ENCODE measurements at regions not wholly inside any gene's neighbourhood (a gene's known extent, or its start where the extent isn't known, plus 50 kb on each side); places are given as distances from the start of the nearest gene placed in this dataset.
A peak's percentile ranks its signal among the peaks of the same experiment; 100 is the strongest.

DNA sequence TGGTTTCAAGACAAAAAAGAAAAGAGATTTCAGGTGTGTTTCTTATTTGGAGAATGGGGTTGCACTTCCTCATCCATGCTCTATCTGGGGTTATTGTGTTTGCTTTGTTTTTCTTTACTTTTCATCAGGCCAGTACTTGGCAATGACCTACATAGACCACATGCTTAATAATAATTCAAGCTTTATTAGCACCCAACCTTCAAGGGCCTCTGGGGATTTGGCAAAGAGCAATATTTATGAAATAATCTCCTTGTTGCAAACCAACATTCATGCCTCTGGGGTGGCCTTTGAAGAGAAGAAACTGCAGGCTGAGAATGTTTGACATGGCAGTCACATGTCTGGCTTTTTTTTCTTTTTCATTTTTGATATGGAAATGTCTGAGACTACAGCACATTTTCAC is 68.2 kb upstream of the SNRK start:
- Mint-ChIP-seq H3K4me3 (ENCODE audit: unreplicated experiment) (no peak overlapping the region), H3K4me1 (ENCODE audit: unreplicated experiment) (peaks cover 10% of the 10 kb centered on the region), H3K27me3 (ENCODE audit: unreplicated experiment) (no peaks in the 10 kb centered on the region), H3K36me3 (ENCODE audit: low read depth, unreplicated experiment) (no peaks in the 10 kb centered on the region), H3K9me3 (ENCODE audit: unreplicated experiment) (no peaks in the 10 kb centered on the region), H3K27ac (ENCODE audit: unreplicated experiment) (no peak overlapping the region)
- no peak for DNase-seq (ENCODE audit: low spot score)
- TF ChIP-seq CTCF (IDR thresholded peaks at IDR 0.05; ENCODE audit: unreplicated experiment), result no peak

GRCh38 chr3:43217633-43218032 is 68.7 kb upstream of the SNRK start:
- Mint-ChIP-seq H3K36me3 (ENCODE audit: low read depth, unreplicated experiment) (no peaks in the 10 kb centered on the region), H3K9me3 (ENCODE audit: unreplicated experiment) (no peaks in the 10 kb centered on the region), H3K27ac (ENCODE audit: unreplicated experiment) (no peak overlapping the region), H3K27me3 (ENCODE audit: unreplicated experiment) (no peaks in the 10 kb centered on the region), H3K4me1 (ENCODE audit: unreplicated experiment) (peaks cover 10% of the 10 kb centered on the region), H3K4me3 (ENCODE audit: unreplicated experiment) (no peak overlapping the region)
- no peak for DNase-seq (ENCODE audit: low spot score)
- no peak for TF ChIP-seq CTCF (IDR thresholded peaks at IDR 0.05; ENCODE audit: unreplicated experiment)

- peaks cover 10% of the 10 kb centered on the region for H3K4me1 Mint-ChIP-seq (ENCODE audit: unreplicated experiment)
- no peak for TF ChIP-seq CTCF (IDR thresholded peaks at IDR 0.05; ENCODE audit: unreplicated experiment)
- no peak overlapping the region for H3K27ac Mint-ChIP-seq (ENCODE audit: unreplicated experiment)
- H3K9me3 Mint-ChIP-seq (ENCODE audit: unreplicated experiment), result no peaks in the 10 kb centered on the region
- H3K27me3 Mint-ChIP-seq (ENCODE audit: unreplicated experiment), result no peaks in the 10 kb centered on the region
- H3K36me3 Mint-ChIP-seq (ENCODE audit: low read depth, unreplicated experiment), result no peaks in the 10 kb centered on the region
- no peak overlapping the region for H3K4me3 Mint-ChIP-seq (ENCODE audit: unreplicated experiment)
- no peak for DNase-seq (ENCODE audit: low spot score)
Observed at GRCh38 chr3:43217206-43217605, 69.1 kb upstream of the SNRK start.

DNA sequence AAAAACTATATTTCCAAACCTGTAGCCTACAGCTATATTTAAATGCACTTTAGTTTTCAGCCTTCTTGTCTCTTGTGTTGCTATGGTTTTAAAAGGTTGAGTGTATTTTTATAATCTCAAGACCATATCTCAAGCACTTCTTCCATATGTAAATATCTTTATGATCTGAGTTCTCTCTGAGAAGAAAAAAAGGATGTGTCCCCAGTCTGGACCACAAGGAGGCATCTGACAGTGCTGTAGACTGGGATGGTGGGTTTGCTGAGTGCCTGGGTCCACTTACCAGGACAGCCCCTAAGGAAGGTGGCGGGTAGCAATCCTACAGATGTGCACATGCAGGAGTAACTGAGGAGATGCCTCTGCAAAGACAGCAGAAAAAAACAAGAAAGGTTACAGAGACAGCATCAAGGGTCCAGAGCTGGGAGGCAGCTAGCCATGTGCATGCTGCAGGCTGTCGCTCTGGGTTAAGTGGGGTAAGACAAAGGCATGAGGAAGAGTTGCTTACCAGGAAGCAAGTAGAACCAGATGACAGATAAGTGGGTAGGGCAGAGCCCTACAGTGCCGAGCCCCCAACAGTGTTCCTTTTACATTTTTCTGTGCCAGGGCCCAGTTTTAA is 70.6 kb upstream of the SNRK start:
- peak; percentile 25 for TF ChIP-seq CTCF (IDR thresholded peaks at IDR 0.05; ENCODE audit: unreplicated experiment)
- H3K9me3 Mint-ChIP-seq (ENCODE audit: unreplicated experiment), result no peaks in the 10 kb centered on the region
- H3K27me3 Mint-ChIP-seq (ENCODE audit: unreplicated experiment), result no peaks in the 10 kb centered on the region
- H3K36me3 Mint-ChIP-seq (ENCODE audit: low read depth, unreplicated experiment), result no peaks in the 10 kb centered on the region
- H3K4me1 Mint-ChIP-seq (ENCODE audit: unreplicated experiment), result peaks cover 10% of the 10 kb centered on the region
- H3K27ac Mint-ChIP-seq (ENCODE audit: unreplicated experiment), result no peak overlapping the region
- DNase-seq (ENCODE audit: low spot score), result no peak
- H3K4me3 Mint-ChIP-seq (ENCODE audit: unreplicated experiment), result no peak overlapping the region

GRCh38 chr3:43215138-43215537 is 71.2 kb upstream of the SNRK start:
- no peaks in the 10 kb centered on the region for H3K9me3 Mint-ChIP-seq (ENCODE audit: unreplicated experiment)
- no peak overlapping the region for H3K4me3 Mint-ChIP-seq (ENCODE audit: unreplicated experiment)
- H3K27ac Mint-ChIP-seq (ENCODE audit: unreplicated experiment), result no peak overlapping the region
- TF ChIP-seq CTCF (IDR thresholded peaks at IDR 0.05; ENCODE audit: unreplicated experiment), result no peak
- H3K36me3 Mint-ChIP-seq (ENCODE audit: low read depth, unreplicated experiment), result no peaks in the 10 kb centered on the region
- no peak for DNase-seq (ENCODE audit: low spot score)
- no peaks in the 10 kb centered on the region for H3K27me3 Mint-ChIP-seq (ENCODE audit: unreplicated experiment)
- peaks cover 10% of the 10 kb centered on the region for H3K4me1 Mint-ChIP-seq (ENCODE audit: unreplicated experiment)
